ENCODE measurements at regions not wholly inside any gene's neighbourhood (a gene's known extent, or its start where the extent isn't known, plus 50 kb on each side); places are given as distances from the start of the nearest gene placed in this dataset.

- Histone ChIP-seq H3K4me1 (ENCODE audit: control insufficient read depth, extremely low read depth, insufficient read depth, low read length) (no peaks in the 10 kb centered on the region), H3K36me3 (ENCODE audit: control insufficient read depth in 2 of 2, extremely low read depth in 1 of 2, insufficient read depth in 2 of 2, low read length in 2 of 2) (no peaks in the 10 kb centered on the region), H3K27me3 (ENCODE audit: control insufficient read depth in 2 of 2, insufficient read depth in 2 of 2, low read length in 2 of 2) (no peaks in the 10 kb centered on the region), H4K20me1 (replicated peaks; ENCODE audit: control insufficient read depth, extremely low read depth, insufficient read depth, low read length) (no peaks in the 10 kb centered on the region), H2AFZ (ENCODE audit: low read depth, low read length) (no peak overlapping the region), H3K79me2 (ENCODE audit: control insufficient read depth, insufficient read depth, low read length) (no peaks in the 10 kb centered on the region), H3K9me3 (replicated peaks; ENCODE audit: control insufficient read depth, insufficient read depth, low read length) (no peaks in the 10 kb centered on the region), H3K9me1 (replicated peaks; ENCODE audit: control insufficient read depth, extremely low read depth, insufficient read depth, low read length) (no peaks in the 10 kb centered on the region), H3K27ac (ENCODE audit: insufficient read depth, low read depth, low read length) (no peak overlapping the region), H3K4me2 (ENCODE audit: insufficient read depth, low read length) (no peak overlapping the region), H3K4me3 (replicated peaks in 1 of 3; ENCODE audit: insufficient read depth in 1 of 3, low read depth in 1 of 3, low read length in 3 of 3) (no peak overlapping the region), H3K9ac (replicated peaks; ENCODE audit: extremely low read depth, insufficient read depth, low read length) (no peak overlapping the region)
- ChIA-PET CTCF (no interaction called here), POLR2A (no interaction called here)
- intact Hi-C loops (cut with micrococcal nuclease) = no loop called here
- no peak for DNase-seq (ENCODE audit: low read depth, low spot score)
- TF ChIP-seq CTCF (IDR thresholded peaks at IDR 0.05; ENCODE audit: extremely low read depth in 1 of 2, insufficient read depth in 1 of 2, low read depth in 1 of 2, low read length in 2 of 2) = no peak
- no peak for TF ChIP-seq POLR2A (IDR thresholded peaks at IDR 0.05; ENCODE audit: low read depth, low read length)
- no peak for TF ChIP-seq MAX (IDR thresholded peaks at IDR 0.05; ENCODE audit: insufficient read depth, insufficient read length)
- TF ChIP-seq EZH2 (IDR thresholded peaks at IDR 0.05; ENCODE audit: borderline replicate concordance, low read depth, low read length, severe bottlenecking) = no peak
- TF ChIP-seq POLR2AphosphoS5 (IDR thresholded peaks at IDR 0.05; ENCODE audit: insufficient read depth, low read depth, low read length) = no peak
- TF ChIP-seq FOS (IDR thresholded peaks at IDR 0.05; ENCODE audit: borderline replicate concordance, insufficient read depth, low read length) = no peak
- no peak for TF ChIP-seq MYC (IDR thresholded peaks at IDR 0.05; ENCODE audit: low read depth, low read length)
- no peak for TF ChIP-seq GATA2 (IDR thresholded peaks at IDR 0.05; ENCODE audit: insufficient read depth, insufficient read length, low read depth, low read length)
- no peak for TF ChIP-seq JUN (IDR thresholded peaks at IDR 0.05; ENCODE audit: borderline replicate concordance, insufficient read depth, insufficient read length, low read depth)
- FAIRE-seq = no peak
- no TSS peak for BruUV-seq (replicated peaks)
- dilution Hi-C loops (cut with MboI; ENCODE audit: extremely low pct_ligation_motif_present, low sequenced_read_pairs) = no loop called here
Measured at GRCh38 chr9:79501546-79501945, 70.2 kb upstream of the TLE4 start.
